Smooth muscle cell of the brain vasculature (primary cell): ENCODE measurements at regions not wholly inside any gene's neighbourhood (a gene's known extent, or its start where the extent isn't known, plus 50 kb on each side); places are given as distances from the start of the nearest gene placed in this dataset.

ENCODE experiments used
- DNase-seq: peaks from one replicate; pipeline ENCODE4 v3.0.0-alpha.2; 2012; ENCODE audit warnings: low read depth, low spot score

- no peak for DNase-seq
Measured at GRCh38 chr2:126536605-126537200, 119.3 kb upstream of the GYPC start.

GRCh38 chr2:126539101-126539500 is 116.9 kb upstream of the GYPC start:
- no peak for DNase-seq

- DNase-seq = no peak
Measured at GRCh38 chr2:126542247-126542646, 113.7 kb upstream of the GYPC start.

GRCh38 chr2:126543081-126543480 is 112.9 kb upstream of the GYPC start:
- DNase-seq = no peak

GRCh38 chr2:126558029-126558428 is 97.9 kb upstream of the GYPC start:
- no peak for DNase-seq

- no peak for DNase-seq
Measured at GRCh38 chr2:126568734-126569133, 87.2 kb upstream of the GYPC start.

GRCh38 chr2:126571403-126571802 is 84.6 kb upstream of the GYPC start:
- no peak for DNase-seq

- no peak for DNase-seq
Measured at GRCh38 chr2:126575631-126576030, 80.3 kb upstream of the GYPC start.

- DNase-seq = no peak
Measured at GRCh38 chr2:126579868-126580267, 76.1 kb upstream of the GYPC start.

- no peak for DNase-seq
Measured at GRCh38 chr2:126586317-126586716, 69.6 kb upstream of the GYPC start.

- no peak for DNase-seq
Measured at GRCh38 chr2:126599062-126599461, 56.9 kb upstream of the GYPC start.

GRCh38 chr2:126600742-126601141 is 55.2 kb upstream of the GYPC start:
- no peak for DNase-seq

- DNase-seq = no peak
Measured at GRCh38 chr2:126602334-126602733, 53.6 kb upstream of the GYPC start.
